HG02623 (cell line): ENCODE measurements at regions not wholly inside any gene's neighbourhood (a gene's known extent, or its start where the extent isn't known, plus 50 kb on each side); places are given as distances from the start of the nearest gene placed in this dataset.
"Not testable (repeated sequence)": the region's sequence is repeated elsewhere in the genome, so short reads cannot be mapped to it uniquely, and the experiment has no call there.

Experiments
- ATAC-seq: cut with Tn5 transposase; IDR thresholded peaks from one replicate; pipeline ENCODE4 v1.9.1; 2021; ENCODE audit warnings: moderate library complexity; ENCODE audit not compliant: unreplicated experiment

DNA sequence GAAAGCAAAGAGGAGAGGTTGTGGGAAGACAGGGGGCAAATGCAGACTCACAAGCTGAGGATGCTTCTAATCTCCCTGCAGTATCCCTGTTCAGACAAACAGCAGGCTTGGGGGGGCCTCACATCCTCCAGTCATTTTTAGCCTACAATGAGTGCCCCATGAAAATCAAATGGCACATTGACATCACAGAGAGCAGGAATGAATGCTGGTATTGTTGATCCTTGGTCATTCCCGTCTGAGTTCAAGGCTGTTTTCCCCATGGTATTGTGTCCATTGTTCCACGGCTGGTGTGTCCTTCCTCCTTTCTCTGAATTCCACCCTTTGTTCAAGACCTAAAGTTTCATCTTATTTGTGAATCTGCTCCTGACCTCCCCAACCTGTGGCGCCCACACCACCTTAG is 545.6 kb downstream of the AJAP1 start:
- no peak for ATAC-seq

- ATAC-seq = no peak
Measured at GRCh38 chr1:5198328-5198727, 543.9 kb downstream of the AJAP1 start.

DNA sequence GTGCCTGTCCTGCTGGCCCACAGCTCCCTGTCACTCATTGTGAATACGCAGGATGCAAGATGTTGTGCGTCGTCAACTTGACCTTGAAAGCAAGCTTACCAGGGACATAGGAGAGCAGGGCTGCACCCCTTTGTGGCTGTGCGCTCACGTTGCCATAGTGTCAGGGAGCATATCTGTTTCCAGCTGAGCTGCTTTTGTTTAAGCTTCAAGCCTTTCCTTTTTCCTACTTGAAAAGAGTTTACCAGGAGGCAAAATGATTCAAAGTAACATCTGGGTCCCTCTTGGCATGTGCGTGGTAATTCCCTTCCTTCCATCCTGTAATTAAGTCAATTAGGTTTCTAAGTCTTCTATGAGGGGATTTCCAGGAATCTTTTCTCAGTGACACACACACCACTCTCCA is 537.1 kb downstream of the AJAP1 start:
- no peak for ATAC-seq

DNA sequence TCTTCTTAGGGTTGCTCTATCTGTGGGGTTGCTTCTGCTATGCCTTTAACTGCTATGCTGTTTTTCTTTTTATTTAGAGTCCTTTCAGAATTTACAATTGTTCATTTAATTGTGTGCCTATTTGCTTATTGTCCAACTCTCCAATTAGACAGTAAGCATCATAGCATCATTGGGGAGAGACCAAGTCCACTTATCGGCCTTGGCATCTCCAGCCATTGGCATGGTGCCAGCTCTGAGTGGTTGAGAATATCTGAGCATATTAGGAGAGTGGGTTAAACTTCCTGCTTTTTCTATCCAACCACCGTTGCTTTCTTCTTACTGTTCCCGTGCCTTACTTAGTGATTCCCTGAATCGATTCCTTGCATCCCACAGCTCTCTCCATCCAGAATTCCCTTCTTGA is 535.0 kb downstream of the AJAP1 start:
- ATAC-seq = no peak

- no peak for ATAC-seq
Measured at GRCh38 chr1:5165762-5166161, 511.4 kb downstream of the AJAP1 start.

DNA sequence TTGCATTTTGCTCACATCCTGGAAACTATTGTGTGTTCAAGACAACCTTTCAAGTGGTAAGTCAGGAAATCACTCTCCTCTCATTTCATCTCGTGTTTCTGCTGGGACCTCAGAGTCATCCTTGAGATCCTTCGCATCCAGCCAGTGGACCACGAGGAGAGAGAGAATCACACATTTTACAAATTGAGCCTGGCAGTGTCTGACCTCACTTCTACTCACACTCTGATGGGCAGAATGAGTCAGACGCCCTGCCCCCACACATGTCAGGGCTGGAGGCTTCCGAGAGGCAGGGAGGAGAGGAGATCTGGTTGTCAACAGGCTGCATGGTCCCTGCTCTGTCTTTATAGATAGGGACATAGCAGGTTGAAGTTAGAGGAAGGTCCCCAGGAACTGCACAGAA is 509.7 kb downstream of the AJAP1 start:
- ATAC-seq = no peak

GRCh38 chr1:5161372-5161771 is 507.0 kb downstream of the AJAP1 start:
- no peak for ATAC-seq

DNA sequence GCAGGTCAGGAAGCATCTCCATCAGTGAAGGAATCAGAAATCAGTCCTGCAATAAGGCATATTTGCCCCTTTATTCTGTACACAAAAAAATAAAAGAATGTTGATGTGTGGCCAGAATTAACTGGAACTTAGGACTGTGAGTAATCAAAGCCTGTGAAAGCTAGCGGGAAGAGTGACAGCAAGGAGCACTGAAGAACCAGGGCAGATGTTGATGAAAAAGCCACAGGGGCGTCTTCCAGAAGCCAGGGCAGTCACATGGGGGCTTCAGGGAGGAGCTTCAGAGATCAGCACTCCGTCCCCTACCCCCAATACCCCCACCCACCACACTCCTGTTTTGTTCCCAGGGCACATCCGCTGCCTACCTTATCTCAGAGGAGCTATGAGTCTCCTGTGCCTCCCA is 502.8 kb downstream of the AJAP1 start:
- ATAC-seq = no peak

GRCh38 chr1:5156416-5157120 is 502.2 kb downstream of the AJAP1 start:
- no peak for ATAC-seq

- no peak for ATAC-seq
Measured at GRCh38 chr1:5151511-5151910, 497.1 kb downstream of the AJAP1 start.

DNA sequence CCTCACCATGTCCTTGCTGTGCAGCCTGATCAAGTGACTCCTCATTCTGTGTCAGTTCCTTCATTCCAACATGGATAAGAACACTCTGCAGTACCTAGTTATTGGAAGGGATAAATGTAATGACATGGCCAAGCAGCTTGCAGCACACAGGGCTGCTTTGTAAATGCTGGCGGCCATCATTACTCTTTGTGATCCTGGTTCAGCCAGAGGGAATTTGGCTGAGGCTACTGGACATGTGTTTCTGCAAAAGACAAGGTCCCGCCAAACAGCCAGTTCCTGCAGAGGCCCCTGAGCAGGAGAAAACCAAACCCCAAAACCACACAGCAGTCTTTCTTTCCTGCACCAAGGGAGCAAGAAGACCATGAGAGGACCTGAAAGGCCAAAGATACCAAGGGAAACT is 495.8 kb downstream of the AJAP1 start:
- ATAC-seq = no peak

- no peak for ATAC-seq
Measured at GRCh38 chr1:5147806-5148205, 493.4 kb downstream of the AJAP1 start.

DNA sequence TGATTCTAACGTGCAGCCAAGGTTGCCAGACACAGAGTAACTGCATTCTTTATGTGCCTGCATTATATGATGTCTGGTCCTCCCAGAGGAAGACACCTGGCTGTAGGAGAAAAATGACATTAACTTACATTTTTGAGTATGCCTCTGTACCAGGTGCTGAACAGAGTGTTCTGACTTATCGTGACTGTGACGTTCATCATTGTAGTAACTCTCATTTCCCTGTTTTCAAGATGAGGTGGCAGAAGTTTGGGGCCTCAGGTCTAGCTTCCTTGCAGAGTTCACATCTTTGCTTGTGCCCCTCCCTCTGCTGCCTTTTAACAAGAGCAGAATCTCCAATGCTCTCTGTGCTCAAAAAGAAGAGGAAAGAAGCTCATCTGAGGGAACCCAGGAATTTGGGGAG is 488.0 kb downstream of the AJAP1 start:
- no peak for ATAC-seq

- no peak for ATAC-seq
Measured at GRCh38 chr1:5141750-5142149, 487.3 kb downstream of the AJAP1 start.

GRCh38 chr1:5140962-5141361 is 486.6 kb downstream of the AJAP1 start:
- ATAC-seq = no peak

DNA sequence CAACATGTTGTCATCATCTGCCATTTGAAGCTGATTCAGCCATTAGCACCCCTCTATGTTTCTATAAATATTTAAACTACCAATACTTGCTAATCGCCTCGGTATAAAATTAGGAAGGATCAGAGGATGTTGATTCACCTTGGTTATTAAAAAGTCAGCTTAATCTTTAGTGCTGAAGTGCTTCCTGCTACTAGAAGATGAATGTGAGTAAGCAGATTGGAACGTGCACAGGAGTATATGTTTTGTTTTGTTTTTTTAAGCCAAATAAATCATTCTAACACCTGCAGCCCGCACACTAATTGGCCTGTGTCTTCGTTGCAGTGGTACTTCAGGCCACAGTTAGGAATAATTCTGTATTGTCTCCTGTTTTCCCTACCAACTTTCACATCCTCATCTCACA is 485.7 kb downstream of the AJAP1 start:
- no peak for ATAC-seq

DNA sequence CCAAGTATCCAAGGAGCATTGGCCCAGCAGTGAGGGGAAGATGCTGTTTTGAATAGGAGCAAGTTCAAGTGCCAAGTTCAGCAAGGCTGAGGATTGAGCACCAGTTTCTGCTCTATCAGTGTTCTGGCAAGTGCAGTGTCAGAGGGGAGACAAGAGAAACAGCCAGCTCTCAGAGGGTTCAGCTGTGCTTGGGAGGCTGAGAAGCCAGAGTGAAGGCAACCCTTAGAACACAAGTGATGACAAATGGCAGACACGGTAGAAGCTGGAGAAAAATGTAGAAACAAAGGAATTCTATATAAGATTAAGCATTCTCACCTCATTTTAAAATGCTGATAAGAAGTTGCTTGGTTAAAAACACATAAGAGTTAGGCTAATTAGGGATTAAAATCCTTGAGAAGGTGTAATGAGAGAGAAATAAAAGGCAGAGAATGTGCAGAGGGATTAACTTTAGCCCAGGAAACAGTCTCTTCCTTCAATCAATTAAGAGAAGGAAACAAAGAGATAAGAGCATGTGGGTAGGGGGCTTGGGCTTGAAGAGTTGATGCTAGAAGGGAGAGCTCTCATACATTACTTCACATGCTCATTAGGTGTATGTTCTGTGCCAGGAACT is 475.4 kb downstream of the AJAP1 start:
- ATAC-seq = no peak

DNA sequence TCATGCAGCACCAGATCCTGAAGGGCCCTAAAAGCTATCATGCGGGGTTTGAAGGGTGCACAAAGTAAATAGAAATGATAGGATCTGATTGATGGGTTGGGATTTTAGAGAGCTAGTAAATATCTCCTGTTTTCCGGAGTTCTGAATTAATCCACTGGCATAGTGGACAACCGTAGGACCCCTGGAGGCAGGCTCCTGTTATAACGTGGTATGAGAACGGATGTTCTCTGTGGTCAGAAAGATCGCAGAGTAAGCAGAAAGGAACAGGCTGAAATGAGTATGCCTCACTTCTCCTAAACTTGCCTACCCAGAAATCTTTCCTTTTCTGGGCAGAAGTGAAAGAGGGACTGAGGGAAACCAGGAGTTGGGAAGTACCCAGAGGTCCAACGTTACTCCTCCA is 470.8 kb downstream of the AJAP1 start:
- ATAC-seq = no peak

- ATAC-seq = no peak
Measured at GRCh38 chr1:5120559-5120958, 466.1 kb downstream of the AJAP1 start.

- ATAC-seq = no peak
Measured at GRCh38 chr1:5119366-5120234, 465.2 kb downstream of the AJAP1 start.

- ATAC-seq = not testable (repeated sequence)
Measured at GRCh38 chr1:5118771-5119170, 464.4 kb downstream of the AJAP1 start.

DNA sequence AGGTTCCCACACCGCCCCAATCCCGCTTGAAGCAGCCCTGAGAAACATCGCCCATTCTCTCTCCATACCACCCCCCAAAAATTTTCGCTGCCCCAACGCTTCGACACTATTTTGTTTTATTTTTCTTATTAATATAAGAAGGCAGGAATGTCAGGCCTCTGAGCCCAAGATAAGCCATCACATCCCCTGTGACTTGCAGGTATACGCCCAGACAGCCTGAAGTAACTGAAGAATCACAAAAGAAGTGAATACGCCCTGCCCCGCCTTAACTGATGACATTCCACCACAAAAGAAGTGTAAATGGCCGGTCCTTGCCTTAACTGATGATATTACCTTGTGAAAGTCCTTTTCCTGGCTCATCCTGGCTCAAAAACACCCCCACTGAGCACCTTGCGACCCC is 463.9 kb downstream of the AJAP1 start:
- ATAC-seq = not testable (repeated sequence)
